Cardiac muscle cell (in vitro differentiated cells and primary cell): ENCODE measurements at regions not wholly inside any gene's neighbourhood (a gene's known extent, or its start where the extent isn't known, plus 50 kb on each side); places are given as distances from the start of the nearest gene placed in this dataset.

ENCODE experiments used
- DNase-seq, 2 donors: peaks; one replicate each; pipeline versions ENCODE4 v3.0.0 to v3.0.0-alpha.2; 2010 to 2017; ENCODE audit warnings: low read depth in 1 of 2, low spot score in 1 of 2
- H3K27ac ChIP-seq: fragments of 200-600 bp; sonication (generic); 2 replicates; pipeline ENCODE4 v1.5.1; 2016
- H3K27me3 ChIP-seq: fragments of 200-600 bp; sonication (generic); 2 replicates; pipeline ENCODE4 v1.6.0; 2016; ENCODE audit warnings: control low read depth
- H3K36me3 ChIP-seq: fragments of 200-600 bp; sonication (generic); 2 replicates; pipeline ENCODE4 v1.5.1; 2016; ENCODE audit warnings: control low read depth
- H3K4me1 ChIP-seq: fragments of 200-600 bp; sonication (generic); 2 replicates; pipeline ENCODE4 v1.8.1; 2017; ENCODE audit warnings: low read depth, mild to moderate bottlenecking, mixed run types
- H3K4me3 ChIP-seq: fragments of 200-600 bp; sonication (generic); 2 replicates; pipeline ENCODE4 v1.5.1; 2016; ENCODE audit warnings: mild to moderate bottlenecking
- H3K9me3 ChIP-seq: fragments of 200-600 bp; sonication (generic); 2 replicates; pipeline ENCODE4 v1.5.1; 2017; ENCODE audit warnings: low read depth, mild to moderate bottlenecking, control low read depth
- TF ChIP-seq, protein P1 (sequence below): IDR thresholded peaks from 2 replicates; pipeline ENCODE4 v1.5.1; 2012; ENCODE audit warnings: low read depth, mild to moderate bottlenecking, low read length

DNA sequence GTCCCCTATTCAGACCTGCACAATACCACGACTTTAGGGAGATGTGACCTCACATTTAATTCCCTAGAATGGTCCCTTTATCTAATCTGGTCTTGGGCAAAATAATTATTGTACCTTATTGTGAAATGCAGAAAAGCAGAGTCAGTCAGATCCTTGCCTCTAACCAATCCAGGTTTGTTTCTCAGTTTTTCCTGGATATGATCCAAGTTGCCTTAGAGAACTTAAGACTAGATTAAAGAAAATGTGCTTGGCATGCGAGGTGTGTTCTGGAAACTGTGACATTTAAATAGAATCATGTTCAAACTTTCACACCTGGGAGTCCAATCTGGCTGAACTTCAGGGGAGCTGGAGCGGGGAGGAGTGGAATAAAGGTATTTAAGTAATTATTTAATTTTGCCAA is 696.2 kb downstream of the DNAH5 start:
- DNase-seq = no peak
- H3K27ac ChIP-seq = no peak overlapping the region
- H3K9me3 ChIP-seq = no peaks in the 10 kb centered on the region
- H3K4me3 ChIP-seq = no peak overlapping the region
- H3K27me3 ChIP-seq = no peaks in the 10 kb centered on the region
- no peaks in the 10 kb centered on the region for H3K36me3 ChIP-seq
- TF ChIP-seq, protein P1, sequence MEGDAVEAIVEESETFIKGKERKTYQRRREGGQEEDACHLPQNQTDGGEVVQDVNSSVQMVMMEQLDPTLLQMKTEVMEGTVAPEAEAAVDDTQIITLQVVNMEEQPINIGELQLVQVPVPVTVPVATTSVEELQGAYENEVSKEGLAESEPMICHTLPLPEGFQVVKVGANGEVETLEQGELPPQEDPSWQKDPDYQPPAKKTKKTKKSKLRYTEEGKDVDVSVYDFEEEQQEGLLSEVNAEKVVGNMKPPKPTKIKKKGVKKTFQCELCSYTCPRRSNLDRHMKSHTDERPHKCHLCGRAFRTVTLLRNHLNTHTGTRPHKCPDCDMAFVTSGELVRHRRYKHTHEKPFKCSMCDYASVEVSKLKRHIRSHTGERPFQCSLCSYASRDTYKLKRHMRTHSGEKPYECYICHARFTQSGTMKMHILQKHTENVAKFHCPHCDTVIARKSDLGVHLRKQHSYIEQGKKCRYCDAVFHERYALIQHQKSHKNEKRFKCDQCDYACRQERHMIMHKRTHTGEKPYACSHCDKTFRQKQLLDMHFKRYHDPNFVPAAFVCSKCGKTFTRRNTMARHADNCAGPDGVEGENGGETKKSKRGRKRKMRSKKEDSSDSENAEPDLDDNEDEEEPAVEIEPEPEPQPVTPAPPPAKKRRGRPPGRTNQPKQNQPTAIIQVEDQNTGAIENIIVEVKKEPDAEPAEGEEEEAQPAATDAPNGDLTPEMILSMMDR = no peak
- H3K4me1 ChIP-seq = no peaks in the 10 kb centered on the region

DNA sequence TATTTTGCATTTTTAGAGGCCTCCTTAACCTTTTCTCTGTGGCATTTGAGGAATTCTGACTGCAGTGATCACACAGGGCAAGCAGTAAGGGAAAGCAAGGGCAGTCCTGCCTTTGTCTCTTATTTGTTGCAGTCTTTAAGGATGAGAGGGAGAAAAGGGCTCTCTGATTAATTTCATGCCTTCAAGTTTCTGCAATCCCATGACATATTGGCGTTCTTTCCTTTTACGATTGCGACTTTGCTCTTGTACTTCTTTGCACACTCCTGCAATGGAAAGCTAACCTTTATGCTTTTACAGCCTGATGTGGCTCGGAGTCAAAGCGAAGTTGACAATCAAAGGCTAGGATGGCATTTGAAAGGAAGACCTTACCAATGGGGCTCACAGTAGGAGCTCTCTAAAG is 698.4 kb downstream of the DNAH5 start:
- no peaks in the 10 kb centered on the region for H3K4me1 ChIP-seq
- no peaks in the 10 kb centered on the region for H3K27me3 ChIP-seq
- no peaks in the 10 kb centered on the region for H3K9me3 ChIP-seq
- H3K27ac ChIP-seq = no peak overlapping the region
- DNase-seq = no peak
- TF ChIP-seq, protein P1 = no peak
- no peak overlapping the region for H3K4me3 ChIP-seq
- no peaks in the 10 kb centered on the region for H3K36me3 ChIP-seq

DNA sequence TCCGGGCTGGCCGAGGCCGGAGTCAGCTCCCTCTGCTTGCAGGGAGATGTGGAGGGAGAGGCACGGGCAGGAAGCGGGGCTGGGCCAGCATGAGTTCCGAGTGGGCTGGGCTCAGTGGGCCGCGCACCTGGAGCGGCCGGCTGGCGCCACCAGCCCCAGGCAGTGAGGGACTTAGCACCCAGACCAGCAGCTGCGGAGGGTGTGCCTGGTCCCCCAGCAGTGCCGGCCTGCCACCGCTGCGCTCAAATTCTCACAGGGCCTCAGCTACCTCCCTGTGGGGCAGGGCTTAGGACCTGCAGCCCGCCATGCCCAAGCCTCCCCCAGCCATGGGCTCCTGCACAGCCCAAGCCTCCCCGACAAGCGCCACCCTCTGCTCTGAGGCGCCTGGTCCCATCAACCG is 700.3 kb downstream of the DNAH5 start:
- no peak overlapping the region for H3K4me3 ChIP-seq
- no peaks in the 10 kb centered on the region for H3K9me3 ChIP-seq
- H3K27ac ChIP-seq = no peak overlapping the region
- H3K27me3 ChIP-seq = no peaks in the 10 kb centered on the region
- no peaks in the 10 kb centered on the region for H3K4me1 ChIP-seq
- TF ChIP-seq, protein P1 = no peak
- no peak for DNase-seq
- no peaks in the 10 kb centered on the region for H3K36me3 ChIP-seq

DNA sequence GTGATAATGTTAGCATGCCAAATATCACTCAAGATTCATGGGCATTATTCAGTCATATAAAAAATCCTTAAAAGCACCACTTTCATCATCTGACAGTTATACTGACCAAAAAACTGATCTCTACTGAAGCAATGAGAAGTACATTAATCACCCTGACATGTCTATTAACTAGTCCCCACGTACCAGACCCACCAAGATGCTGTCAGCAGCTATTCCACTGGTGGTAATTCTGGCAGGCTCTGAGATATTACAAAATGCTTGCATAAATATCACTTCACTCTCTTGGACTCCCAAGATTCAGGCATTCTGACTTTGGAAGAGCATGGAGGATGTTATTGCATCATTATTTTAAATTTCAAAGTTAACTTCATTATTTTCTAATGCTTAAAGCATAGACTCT is 717.0 kb downstream of the DNAH5 start:
- no peaks in the 10 kb centered on the region for H3K36me3 ChIP-seq
- no peak overlapping the region for H3K27ac ChIP-seq
- no peaks in the 10 kb centered on the region for H3K27me3 ChIP-seq
- DNase-seq = no peak
- H3K4me3 ChIP-seq = no peak overlapping the region
- no peaks in the 10 kb centered on the region for H3K9me3 ChIP-seq
- TF ChIP-seq, protein P1 = no peak
- H3K4me1 ChIP-seq = no peaks in the 10 kb centered on the region

DNA sequence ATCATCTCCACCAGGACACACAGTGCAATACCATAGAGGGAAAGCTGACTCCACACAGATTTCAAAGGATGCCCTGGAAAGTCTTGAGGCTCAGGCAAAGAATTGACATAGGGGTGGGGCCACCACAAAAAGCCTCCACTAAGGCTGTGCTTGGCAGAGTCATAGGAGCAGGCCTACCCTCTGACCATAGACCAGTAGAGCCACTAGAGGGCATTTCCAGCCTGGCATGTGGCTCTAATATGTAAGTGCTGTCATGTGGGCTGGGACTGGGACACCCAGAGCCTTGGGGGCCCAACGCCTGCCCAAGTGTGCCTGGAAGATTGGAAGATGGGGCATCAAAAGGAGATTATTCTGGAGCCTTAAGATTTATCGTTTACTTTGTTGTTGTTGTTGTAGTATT is 726.0 kb downstream of the DNAH5 start:
- no peak for DNase-seq
- TF ChIP-seq, protein P1 = no peak

DNA sequence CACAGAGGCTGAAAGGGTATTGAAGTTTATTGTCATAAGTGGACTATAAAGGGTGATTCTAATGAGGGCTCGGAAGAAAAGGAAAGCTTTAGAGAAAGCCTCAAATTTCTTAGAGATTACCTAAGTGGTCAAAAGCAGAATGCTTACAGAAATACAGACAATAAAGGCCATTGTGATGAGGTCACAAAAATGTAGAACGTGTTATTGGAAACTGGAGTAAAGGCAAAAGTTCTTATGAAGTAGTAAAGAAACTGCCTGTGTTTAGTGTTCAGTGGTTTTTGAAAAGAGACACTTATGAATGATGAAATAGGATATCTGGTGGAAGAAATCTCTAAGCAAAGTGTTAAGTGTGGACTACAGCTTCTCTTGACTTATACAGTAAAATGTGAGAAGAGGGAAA is 726.9 kb downstream of the DNAH5 start:
- Histone ChIP-seq H3K9me3 (no peaks in the 10 kb centered on the region), H3K36me3 (no peaks in the 10 kb centered on the region), H3K27ac (no peak overlapping the region), H3K4me3 (no peak overlapping the region), H3K4me1 (peaks cover 8% of the 10 kb centered on the region), H3K27me3 (no peaks in the 10 kb centered on the region)
- TF ChIP-seq, protein P1 = no peak
- DNase-seq = no peak

More for the DNA sequence above, 726.0 kb downstream of the DNAH5 start:
- Histone ChIP-seq H3K4me1 (peaks cover 8% of the 10 kb centered on the region), H3K27me3 (no peaks in the 10 kb centered on the region), H3K36me3 (no peaks in the 10 kb centered on the region), H3K27ac (no peak overlapping the region), H3K9me3 (no peaks in the 10 kb centered on the region), H3K4me3 (no peak overlapping the region)
